ENCODE measurements at regions not wholly inside any gene's neighbourhood (a gene's known extent, or its start where the extent isn't known, plus 50 kb on each side); places are given as distances from the start of the nearest gene placed in this dataset.
A peak's percentile ranks its signal among the peaks of the same experiment; 100 is the strongest.
"Not testable (repeated sequence)": the region's sequence is repeated elsewhere in the genome, so short reads cannot be mapped to it uniquely, and the experiment has no call there.

DNA sequence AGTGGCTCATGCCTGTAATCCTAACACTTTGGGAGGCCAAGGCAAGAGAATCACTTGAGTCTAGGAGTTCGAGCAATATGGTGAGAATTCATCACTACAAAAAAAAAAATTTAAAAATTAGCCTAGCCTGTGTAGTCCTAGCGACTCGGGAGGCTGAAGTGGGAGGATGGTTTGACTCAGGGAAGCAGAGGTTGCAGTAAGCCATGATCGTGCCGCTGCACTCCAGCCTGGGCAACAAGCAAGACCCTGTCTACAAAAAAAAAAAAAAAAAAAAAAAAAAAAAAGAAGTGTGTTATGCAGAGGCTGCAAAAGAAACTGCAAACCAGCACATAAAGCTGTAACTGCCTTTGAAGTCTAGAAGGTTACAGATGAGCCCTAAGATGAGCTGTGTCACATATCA lies 116.9 kb upstream of the SLC1A3 start:
- DNase-seq, result no peak

DNA sequence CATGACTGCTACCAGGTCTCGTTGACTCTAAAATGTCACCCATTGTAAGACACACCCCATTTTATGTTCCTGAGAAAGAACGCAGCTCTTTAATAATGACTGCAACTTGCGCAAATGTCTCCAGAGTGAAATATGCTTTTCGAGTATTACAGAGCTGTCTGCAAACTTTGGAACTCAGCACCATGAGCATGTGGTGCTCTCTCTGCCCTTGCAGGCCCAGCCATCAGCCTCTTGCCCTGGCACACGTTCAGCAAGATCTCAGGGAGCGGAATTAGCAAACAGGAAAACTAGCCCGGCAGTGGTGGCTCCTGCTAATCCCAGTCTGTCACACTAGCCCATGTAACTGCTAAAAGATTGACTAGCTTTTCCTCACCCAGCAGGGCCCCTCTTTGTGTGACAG lies 114.5 kb upstream of the SLC1A3 start:
- DNase-seq, result no peak

DNA sequence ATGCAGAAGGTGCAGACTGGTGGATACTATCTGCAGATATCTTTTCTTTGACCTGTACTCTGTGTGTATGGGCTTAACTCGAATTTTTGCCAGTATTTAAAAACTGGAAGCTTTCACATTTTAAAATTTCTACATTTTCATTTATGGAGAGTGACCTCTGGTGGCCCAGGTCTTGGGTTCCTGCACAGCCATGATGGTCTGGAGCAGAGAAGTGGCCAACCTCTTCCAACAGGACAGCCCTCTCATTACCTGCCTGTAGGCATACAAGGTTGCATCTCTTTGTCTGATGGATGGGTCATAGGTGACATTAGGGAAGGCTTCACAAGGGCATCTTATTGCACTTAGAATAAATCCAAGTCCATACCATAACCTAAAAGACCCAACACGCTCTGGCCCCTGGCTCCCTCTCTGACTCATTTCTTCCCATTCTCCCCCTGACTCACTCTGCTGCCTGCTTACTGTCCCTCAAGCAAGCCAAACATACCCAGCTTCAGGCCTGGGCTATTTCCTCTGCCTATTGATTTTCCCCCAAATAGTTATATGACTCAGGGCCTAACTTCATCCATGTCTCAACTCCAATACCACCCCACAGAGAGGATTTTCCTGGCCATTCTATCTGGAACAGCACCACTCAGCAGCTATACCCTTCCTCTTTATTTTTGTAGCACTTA lies 113.3 kb upstream of the SLC1A3 start:
- no peak for DNase-seq

DNA sequence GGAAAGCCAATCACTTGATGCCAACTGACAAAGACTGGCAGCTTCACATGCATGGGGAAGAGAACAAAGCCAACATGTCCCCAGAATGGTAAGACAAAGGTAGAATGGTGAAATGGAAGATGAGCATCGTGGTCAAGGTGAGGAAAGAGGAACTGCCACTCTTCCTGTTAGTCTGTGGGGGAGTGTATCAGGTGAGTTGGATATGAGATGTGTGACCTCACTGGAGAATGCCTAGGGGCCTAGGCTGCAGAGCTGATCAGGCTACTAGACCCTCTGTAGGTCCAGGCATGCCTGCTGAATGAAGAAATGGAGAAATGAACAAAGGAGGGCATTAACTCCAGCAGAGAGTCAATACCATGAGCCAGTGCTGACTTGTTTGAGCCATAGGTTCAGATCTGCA lies 112.4 kb upstream of the SLC1A3 start:
- no peak for DNase-seq

DNA sequence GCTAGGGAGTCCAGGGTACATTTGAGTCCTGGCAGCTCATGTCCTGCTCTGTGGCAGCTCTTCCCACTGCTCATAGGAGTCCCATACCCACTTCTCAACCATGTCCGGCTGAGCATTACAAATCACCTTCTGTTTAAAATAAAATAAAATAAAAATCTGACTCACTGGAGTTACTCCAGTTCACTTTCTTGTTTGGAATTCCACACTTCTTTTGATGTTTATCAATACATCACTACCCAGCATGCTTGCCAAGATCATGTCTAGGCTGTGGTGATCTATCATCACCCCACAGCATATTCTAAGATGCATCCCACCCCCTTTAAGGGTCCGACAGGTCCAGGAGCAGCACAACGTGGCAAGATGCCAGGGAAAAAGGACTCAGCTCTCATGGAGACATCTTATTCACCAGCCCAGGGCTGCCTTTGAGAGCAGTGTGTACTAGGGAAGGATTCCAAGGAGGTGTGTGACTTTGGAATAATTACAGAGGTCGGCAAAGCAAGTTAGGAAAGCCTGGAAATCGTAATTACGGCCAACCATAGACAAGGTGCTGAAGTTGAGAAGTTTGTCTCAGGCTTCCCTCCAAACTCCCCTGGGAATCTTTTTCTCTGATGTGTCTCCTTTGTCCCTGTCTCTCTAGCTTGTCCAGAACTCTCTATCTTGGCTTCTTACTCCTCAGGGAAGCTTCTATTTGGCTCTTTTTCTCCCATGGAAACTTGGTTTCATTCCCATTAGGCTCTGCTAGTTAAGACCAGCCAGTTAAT lies 111.4 kb upstream of the SLC1A3 start:
- no peak for DNase-seq

DNA sequence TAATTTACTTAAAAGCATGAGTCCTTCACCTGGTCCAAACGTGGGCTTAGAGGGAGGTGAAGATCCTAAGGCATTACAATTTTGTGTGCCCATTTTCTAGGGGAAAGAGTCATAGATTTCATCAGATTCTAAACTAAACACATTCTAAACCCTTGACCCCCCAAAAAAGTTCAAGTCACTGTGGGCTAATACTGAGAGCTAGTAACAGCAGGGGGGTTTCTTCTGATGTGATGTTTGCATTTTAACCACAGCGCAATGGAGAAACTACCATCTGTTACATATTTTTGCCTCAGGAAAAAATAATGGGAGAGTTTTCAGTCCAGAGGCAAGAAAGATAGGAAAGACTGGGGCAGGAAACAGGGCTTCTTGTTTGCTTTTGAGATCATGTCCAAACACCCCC lies 110.8 kb upstream of the SLC1A3 start:
- no peak for DNase-seq

DNA sequence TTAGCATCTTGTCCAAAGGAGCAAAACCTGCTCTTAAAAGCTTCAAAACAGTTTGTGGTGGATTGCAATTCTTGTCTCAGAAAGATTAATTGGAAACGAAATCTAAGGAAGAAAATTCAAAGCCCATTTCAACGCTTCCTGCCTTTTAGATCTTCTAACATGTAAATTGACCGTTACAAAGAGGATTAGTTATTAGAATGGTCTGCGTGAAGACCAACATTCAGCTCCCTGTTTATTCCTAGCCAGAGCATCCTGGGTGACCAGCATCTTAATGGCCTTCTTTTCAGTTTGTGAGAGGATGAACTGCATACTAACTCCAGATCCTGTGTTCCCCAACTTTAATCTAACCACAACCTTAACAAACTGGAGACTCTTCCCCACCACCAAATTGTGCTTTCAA lies 109.9 kb upstream of the SLC1A3 start:
- no peak for DNase-seq

DNA sequence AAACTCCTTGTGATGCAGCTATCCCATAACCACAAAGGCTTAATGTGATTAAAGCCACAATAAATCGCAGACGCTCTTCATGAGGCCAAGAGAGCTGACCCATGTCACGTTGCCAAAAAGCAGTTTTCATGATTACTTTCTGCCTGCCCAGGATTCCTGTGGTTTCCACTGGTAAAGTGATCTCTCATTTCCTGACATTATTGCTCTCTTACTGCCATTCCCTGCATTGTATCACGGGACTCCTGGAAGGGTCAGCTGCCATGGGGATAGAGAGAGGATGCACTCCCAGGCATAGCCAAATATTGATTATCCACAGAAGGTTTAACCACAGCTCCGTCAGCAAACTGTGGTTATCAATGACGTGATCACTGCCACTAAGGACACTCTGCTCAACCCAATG lies 103.8 kb upstream of the SLC1A3 start:
- DNase-seq, result no peak

DNA sequence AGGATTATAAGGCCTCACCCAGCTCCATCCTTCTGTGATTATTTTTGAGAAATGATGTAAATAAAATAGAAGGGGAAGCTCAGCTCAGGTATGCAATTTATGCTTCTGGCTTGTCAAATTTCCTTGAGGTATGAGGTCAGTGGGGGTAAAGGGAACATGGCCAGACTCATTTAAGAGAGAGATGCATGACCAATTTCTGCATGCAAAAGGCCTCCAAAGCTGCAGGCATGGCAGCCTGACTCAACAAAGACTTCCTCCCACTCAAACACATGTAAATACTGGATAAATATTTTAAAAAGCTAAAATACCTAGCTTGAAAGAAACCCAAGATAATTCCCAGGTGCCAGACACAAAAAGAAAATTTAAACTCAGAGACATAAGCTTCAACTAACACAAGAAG lies 101.4 kb upstream of the SLC1A3 start:
- no peak for DNase-seq

DNA sequence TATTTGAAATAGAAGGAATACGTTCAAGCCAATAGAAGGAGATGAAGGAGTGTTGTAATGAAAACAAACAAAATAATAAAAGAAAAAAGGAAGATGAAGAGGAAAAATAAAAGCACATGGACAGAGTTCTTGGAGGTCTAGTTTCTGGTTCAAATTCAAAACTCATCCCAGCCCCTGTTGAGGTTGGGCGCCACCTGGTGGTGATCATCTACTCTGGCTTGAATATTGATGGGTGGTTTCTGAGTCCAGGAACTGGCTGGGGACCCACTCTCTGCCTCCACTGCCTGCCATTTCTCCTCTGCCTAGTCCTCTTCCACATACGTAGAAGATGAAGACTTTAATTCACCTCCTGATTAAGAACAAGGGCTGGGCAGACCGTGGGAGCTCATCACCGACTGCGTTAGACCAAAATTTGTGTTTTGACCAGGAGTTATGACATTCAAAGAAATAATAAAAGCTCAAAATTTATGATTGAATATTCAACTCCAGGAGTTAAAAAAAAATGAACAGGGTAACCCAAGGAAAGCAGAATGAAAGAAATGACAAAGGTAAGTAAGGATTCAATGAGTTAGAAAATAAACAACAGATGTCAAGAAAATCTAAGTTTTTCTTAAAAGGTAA lies 99.0 kb upstream of the SLC1A3 start:
- DNase-seq, result peak; percentile 31

DNA sequence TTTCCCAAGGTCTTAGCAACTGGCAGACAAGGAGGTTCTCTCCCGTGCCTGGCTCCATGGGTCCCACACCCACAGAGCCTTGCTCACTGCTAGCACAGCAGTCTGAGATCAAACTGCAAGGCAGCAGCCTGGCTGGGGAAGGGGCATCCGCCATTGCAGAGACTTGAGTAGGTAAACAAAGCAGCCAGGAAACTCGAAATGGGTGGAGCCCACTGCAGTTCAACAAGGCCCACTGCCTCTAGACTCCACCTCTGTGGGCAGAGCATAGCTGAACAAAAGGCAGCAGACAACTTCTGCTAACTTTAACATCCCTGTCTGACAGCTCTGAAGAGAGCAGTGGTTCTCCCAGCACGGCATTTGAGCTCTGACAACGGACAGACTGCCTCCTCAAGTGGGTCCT lies 98.1 kb upstream of the SLC1A3 start:
- not testable (repeated sequence) for DNase-seq

DNA sequence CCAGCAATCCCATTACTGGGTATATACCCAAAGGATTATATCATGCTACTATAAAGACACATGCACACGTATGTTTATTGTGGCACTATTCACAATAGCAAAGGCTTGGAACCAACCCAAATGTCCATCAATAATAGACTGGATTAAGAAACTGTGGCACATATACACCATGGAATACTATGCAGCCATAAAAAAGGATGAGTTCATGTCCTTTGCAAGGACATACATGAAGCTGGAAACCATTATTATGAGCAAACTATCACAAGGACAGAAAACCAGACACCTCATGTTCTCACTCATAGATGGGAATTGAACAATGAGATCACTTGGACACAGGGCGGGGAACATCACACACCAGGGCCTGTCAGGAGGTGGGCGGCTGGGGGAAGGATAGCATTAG lies 92.8 kb upstream of the SLC1A3 start:
- DNase-seq, result not testable (repeated sequence)

DNA sequence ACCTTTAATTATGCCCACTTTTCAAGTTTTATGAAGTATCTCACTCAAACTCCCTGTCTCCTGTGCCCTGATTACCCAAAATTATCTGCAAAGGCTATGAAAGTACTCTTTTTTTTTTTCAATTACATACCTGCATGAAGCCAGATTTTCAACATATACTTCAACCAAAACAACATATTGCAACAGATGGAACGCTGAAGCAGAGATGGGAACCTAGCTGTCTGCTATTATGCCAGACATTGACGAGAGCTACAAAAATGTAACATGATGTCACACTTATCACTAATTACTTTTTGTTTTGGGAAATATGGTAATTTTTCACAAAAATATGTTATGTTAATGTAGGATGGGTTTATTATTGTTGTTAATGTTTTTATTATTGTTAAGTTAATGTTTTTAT lies 86.5 kb upstream of the SLC1A3 start:
- DNase-seq, result no peak

DNA sequence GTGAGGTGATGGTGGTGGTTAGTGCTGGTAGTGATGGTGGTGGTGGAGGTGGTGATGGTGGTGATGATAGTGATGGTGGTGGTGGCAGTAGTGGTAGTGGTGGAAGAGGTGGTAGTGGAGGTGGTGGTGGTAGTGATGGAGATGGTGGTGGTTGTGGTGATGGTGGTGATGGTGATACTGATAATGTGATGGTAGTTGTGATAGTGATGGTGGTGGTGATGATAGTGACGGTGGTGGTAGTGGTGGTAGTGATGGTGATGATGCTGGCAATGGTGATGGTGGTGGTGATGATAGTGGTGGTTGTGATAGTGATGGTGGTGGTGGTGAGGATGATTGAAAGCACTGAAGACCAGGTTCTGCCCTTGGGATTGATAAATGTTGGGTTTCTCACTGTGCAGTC lies 85.2 kb upstream of the SLC1A3 start:
- no peak for DNase-seq

DNA sequence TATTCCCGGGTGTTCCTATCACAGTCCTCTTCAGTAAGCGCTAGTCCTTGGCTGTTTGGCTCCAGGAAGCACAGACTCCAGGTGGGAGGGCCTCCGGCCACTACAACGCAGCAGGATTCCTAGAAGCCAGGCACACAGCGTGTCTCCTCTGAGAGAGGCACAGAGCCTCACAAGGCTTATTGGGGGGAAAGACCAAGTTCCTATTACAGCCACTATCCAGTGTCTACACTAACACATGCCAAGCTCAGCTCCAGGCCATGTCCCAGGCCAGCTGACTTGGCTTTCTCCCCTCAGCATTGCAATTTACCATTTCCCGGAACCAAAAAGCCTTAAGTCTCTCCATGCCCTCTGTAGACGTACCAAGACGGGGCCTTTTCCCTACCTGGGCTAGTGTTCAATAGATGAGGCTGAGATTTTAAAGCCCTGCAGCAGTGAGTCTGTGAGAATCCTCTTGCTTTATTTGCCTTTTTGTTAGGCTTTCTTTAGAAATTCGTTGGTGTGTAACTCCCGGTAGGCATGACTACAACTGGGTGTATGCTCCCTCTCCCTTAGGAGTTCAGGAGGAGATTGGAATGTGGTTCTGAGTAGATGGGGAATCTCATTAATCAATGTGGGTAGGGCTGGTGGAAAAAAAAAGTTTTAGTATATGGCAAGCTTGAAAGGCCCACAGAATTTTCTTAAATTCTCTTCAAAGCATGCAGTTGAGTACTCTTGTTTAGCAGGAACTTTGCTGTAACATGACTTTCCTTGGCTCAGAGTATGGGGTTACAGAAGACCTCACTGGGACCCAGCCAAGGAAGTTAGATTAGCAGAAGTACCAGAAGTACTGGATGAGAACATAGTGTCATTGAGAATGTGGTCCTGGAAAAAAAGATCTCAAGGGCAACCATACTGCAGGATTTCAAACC lies 84.3 kb upstream of the SLC1A3 start:
- no peak for DNase-seq

DNA sequence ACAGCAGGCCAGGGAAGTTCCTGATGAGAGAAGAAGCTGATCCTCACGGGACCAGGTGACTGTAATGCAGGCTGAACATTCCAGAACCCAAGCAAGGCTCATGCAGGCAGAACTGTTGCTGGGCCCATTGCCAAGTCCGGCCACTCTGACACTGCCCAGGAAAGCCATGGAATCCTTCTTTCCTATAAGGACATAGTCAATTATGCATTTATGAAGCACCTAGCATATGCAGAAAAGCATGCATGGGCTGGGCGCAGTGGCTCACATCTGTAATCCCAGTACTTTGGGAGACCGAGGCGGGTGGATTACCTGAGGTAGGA lies 83.7 kb upstream of the SLC1A3 start:
- DNase-seq, result no peak

DNA sequence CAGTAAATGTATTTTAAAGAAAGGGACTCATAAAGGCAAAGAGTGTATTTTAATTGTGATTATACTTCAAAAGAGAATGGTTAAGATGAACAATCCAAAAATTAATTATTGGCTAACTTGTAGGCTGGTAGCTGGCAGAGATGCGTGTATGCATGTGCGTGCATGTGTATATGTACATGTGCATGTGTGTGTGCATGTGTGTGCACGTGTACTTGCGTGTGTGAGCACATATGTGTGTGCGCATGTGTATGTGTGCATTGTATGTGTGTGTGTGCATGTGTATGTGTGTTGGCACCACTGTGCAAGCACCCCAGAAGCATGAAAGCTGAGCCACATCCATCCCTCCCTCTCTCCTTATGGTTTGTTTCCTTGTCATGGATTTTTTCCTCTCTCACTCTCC lies 83.0 kb upstream of the SLC1A3 start:
- DNase-seq, result no peak

DNA sequence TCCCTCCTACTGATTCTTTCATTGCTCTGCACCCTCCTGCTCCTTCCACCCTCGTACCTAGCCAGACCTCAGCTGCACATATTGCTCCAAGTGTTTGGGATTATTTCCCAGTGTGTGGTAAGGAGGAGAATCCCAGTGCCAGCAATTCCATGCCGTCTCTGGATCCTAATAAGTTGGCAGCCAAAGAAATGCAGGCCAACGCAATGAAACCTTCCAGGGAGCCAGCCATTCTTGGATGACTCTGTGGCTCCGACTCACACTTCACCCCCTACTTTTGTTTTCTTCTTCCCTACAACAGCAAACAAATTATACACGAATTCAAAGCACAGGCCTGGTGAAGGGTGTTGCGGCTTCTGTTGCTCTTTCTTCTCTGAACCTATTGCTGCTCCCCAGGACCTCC lies 82.5 kb upstream of the SLC1A3 start:
- no peak for DNase-seq

DNA sequence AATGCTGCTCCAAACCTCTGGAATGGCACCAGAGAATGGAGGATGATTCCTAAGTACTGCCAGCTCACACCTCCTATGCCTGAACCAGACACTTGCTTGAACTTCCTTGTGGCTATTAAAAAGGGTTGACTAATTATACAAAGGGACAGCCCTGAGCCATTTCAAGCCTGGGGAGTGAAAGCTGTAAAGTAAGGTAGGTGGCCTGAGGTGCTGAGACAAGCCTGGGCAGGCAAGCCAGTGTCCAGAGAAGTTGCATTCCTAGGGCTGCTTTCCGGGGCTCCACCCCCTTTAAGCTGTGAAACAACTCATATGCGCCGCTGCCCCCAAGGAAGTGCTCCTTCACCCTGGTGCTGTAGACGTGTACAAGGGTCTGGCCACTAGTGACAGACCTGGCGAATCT lies 79.9 kb upstream of the SLC1A3 start:
- DNase-seq, result no peak

DNA sequence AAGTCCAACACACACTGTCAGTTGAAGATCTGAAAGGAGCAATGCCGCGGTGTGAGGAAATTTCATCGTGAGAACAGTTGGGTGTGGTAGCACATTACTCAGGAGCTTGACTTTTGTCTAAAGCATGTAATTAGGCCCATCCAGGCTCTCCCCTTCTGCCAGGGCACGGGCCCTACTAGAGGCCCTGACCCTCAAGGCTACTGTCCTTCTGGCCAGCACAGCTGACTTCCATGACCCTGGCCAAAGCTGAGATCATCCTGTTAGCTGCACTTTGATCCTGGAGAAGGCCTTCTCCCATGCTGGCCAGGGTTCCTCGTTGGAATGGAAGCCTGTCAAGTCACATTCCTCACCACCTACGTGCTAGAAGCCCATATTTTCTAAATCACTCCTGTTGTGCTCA lies 77.8 kb upstream of the SLC1A3 start:
- no peak for DNase-seq

DNA sequence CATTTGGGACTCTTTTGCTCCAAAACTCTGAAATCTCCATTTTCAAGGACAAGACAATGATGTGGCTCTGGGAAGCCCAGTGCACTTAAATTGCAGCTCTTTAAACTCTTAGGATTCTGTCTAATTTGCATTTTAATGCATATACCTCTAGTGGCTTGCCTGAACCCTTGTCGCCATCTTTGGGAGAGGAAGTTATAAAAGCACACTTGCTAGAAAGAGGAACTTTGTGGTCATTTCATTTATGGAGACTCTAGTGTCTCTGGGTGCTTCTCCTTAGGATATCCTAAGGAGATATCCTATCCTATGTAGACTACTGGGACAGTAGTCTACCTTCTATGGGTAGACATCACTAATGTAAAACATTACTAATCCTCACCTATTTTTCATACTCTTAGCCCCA lies 77.3 kb upstream of the SLC1A3 start:
- DNase-seq, result no peak

DNA sequence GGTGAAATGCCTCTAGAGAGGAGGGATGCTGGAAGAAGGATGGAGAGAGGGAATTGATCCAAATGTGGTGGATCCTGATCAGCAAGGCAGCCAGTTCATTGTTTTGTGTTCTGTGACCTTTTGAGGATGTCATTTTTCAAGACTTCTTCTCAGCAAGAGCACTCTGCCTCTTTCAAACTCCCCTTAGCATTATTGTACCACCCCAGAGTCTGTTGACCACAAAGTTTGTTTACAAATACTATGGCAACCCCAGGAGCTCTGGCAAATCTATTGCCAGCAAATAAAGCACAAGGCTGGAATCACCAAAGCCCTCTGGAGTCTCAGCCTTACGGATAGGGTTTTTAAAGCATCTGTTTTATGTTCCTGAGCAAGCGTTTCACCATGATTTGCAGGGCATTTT lies 76.2 kb upstream of the SLC1A3 start:
- no peak for DNase-seq

DNA sequence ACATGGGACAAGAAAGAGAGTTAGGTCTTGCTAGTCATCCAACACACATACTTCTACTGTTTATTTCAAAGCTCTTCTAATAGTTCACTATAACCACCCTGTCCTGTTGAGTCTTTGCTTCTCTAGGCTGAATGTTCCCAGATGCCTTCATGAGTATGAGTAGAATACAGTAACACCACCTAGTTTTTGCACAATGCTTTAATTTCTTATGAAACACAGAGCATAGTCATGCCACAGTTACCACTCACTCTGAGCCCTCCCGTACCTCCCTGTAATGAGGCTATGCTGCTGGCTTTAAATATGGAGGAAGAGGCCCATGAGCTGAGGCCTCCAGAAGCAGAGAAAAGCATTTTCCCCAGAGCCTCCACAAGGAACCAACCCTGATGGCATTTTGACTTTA lies 75.0 kb upstream of the SLC1A3 start:
- DNase-seq, result no peak

DNA sequence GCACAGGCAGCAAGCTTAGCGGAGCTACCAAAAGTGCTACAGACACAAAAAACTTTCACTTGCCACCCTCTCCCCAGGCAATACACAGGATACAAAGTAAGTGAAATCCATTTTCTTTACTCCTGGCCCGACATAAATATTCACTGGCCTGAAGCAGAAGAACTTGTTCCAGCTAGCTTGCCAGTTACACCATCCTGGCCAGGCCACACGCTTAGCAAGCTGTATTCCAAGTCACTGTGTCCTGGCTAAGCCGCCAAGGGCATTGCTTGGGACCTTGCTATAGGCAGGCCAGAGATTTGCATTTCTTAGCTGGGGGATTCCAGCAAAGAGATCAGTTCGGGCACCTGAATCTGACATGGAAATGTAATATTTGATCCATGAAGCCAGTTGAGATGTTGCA lies 71.0 kb upstream of the SLC1A3 start:
- DNase-seq, result no peak
